IMR-90 (cell line): ENCODE measurements at regions not wholly inside any gene's neighbourhood (a gene's known extent, or its start where the extent isn't known, plus 50 kb on each side); places are given as distances from the start of the nearest gene placed in this dataset.

ENCODE experiments used
- ATAC-seq: fragments of 200-7000 bp; cut with Tn5 transposase; 2 replicates; pipeline ENCODE4 v1.9.1; 2020; ENCODE audit warnings: low read depth, mild to moderate bottlenecking, moderate library complexity
- BruUV-seq: library from RNA; stranded (reverse); fragments of 400-500 nt; replicated peaks from 2 replicates; lab custom pipeline; 2021; lab: Mats Ljungman, UMichigan
- CTCF ChIA-PET: fragments of 300-600 bp; formaldehyde crosslinking; extraction: SDS; loops from one replicate; lab custom pipeline; 2021; ENCODE audit warnings: antibody characterized with exemption; lab: Yijun Ruan, JAX
- POLR2A ChIA-PET: fragments of 300-600 bp; sonication (Branson Sonifier 250); formaldehyde crosslinking; loops from one replicate; lab custom pipeline; 2022; ENCODE audit warnings: antibody characterized with exemption; ENCODE audit not compliant: unreplicated experiment; lab: Charles Lee
- DNase-seq: peaks from one replicate; pipeline ENCODE4 v3.0.0; 2013
- H2AFZ ChIP-seq: replicated peaks from 2 replicates; pipeline ENCODE3; 2013; ENCODE audit warnings: low read length, mild to moderate bottlenecking; ENCODE audit not compliant: poor library complexity
- H2AK5ac ChIP-seq: 2 replicates; pipeline ENCODE4 v1.6.1; 2013; ENCODE audit warnings: low read depth, low read length, inconsistent platforms
- H2AK9ac ChIP-seq: replicated peaks from 2 replicates; pipeline ENCODE3; 2013; ENCODE audit warnings: mild to moderate bottlenecking, low read depth, low read length, moderate library complexity; ENCODE audit not compliant: poor library complexity
- H2BK120ac ChIP-seq: 2 replicates; pipeline ENCODE4 v1.6.1; 2013; ENCODE audit warnings: low read depth, low read length, inconsistent platforms
- H2BK15ac ChIP-seq: 3 replicates; pipeline ENCODE4 v1.6.1; 2013; ENCODE audit warnings: low read depth, low read length, inconsistent platforms
- H2BK20ac ChIP-seq: 2 replicates; pipeline ENCODE4 v1.6.1; 2013; ENCODE audit warnings: low read depth, mild to moderate bottlenecking, inconsistent platforms, low read length, moderate library complexity
- H2BK5ac ChIP-seq: 2 replicates; pipeline ENCODE4 v1.6.1; 2013; ENCODE audit warnings: mild to moderate bottlenecking, low read depth, low read length, inconsistent platforms; ENCODE audit not compliant: poor library complexity, severe bottlenecking
- H3K14ac ChIP-seq: replicated peaks from 2 replicates; pipeline ENCODE4 v1.6.1; 2013; ENCODE audit warnings: low read depth, low read length, inconsistent platforms
- H3K18ac ChIP-seq: 2 replicates; pipeline ENCODE4 v1.6.1; 2013; ENCODE audit warnings: low read depth, low read length, control low read depth
- H3K23ac ChIP-seq: 2 replicates; pipeline ENCODE4 v1.6.1; 2013; ENCODE audit warnings: low read depth, low read length, inconsistent platforms
- H3K27ac ChIP-seq: 2 replicates; pipeline ENCODE4 v1.5.1; 2013; ENCODE audit warnings: mild to moderate bottlenecking, control low read depth, low read length; ENCODE audit not compliant: insufficient read depth
- H3K27me3 ChIP-seq: 2 replicates; pipeline ENCODE4 v1.6.1; 2013; ENCODE audit warnings: low read length; ENCODE audit not compliant: control insufficient read depth, insufficient read depth
- H3K36me3 ChIP-seq: 2 replicates; pipeline ENCODE4 v1.6.1; 2013; ENCODE audit warnings: low read length, mixed read lengths; ENCODE audit not compliant: control insufficient read depth, insufficient read depth
- H3K4ac ChIP-seq: 2 replicates; pipeline ENCODE4 v1.6.1; 2013; ENCODE audit warnings: low read depth, low read length, inconsistent platforms
- H3K4me1 ChIP-seq: 2 replicates; pipeline ENCODE4 v1.6.1; 2013; ENCODE audit warnings: low read length, mixed read lengths; ENCODE audit not compliant: control insufficient read depth, insufficient read depth
- H3K4me2 ChIP-seq: 2 replicates; pipeline ENCODE4 v1.6.1; 2013; ENCODE audit warnings: low read depth, mild to moderate bottlenecking, control low read depth, low read length, moderate library complexity
- H3K4me3 ChIP-seq: 2 replicates; pipeline ENCODE4 v1.5.1; 2013; ENCODE audit warnings: low read depth, mild to moderate bottlenecking, control low read depth, low read length, moderate library complexity; ENCODE audit not compliant: insufficient read depth
- H3K56ac ChIP-seq: 2 replicates; pipeline ENCODE4 v1.6.1; 2013; ENCODE audit warnings: low read length, inconsistent platforms; ENCODE audit not compliant: insufficient read depth; ENCODE audit errors: extremely low read depth
- H3K79me1 ChIP-seq, 2 experiments: 2 replicates each; pipeline ENCODE4 v1.6.1; 2013; ENCODE audit warnings: low read length in 2 of 2, inconsistent platforms in 1 of 2, low read depth in 1 of 2
- H3K9ac ChIP-seq: 2 replicates; pipeline ENCODE4 v1.6.1; 2013; ENCODE audit warnings: low read depth, low read length, control low read depth
- H3K9me1 ChIP-seq: 2 replicates; pipeline ENCODE4 v1.6.1; 2013; ENCODE audit warnings: low read length, inconsistent platforms; ENCODE audit not compliant: insufficient read depth
- H3K9me3 ChIP-seq: 2 replicates; pipeline ENCODE4 v1.6.1; 2013; ENCODE audit warnings: low read length; ENCODE audit not compliant: control insufficient read depth, insufficient read depth
- H4K20me1 ChIP-seq: 2 replicates; pipeline ENCODE4 v1.6.1; 2013; ENCODE audit warnings: low read length, inconsistent platforms; ENCODE audit not compliant: insufficient read depth
- H4K5ac ChIP-seq: 2 replicates; pipeline ENCODE4 v1.6.1; 2013; ENCODE audit warnings: mild to moderate bottlenecking, low read depth, low read length, control low read depth
- H4K8ac ChIP-seq, 2 experiments: 2 replicates each; pipeline ENCODE4 v1.6.1; 2013; ENCODE audit warnings: low read depth in 2 of 2, low read length in 2 of 2, control low read depth in 1 of 2, inconsistent platforms in 1 of 2
- H4K91ac ChIP-seq: 2 replicates; pipeline ENCODE4 v1.6.1; 2013; ENCODE audit warnings: low read depth, low read length, inconsistent platforms; ENCODE audit not compliant: insufficient read depth
- BHLHE40 ChIP-seq: fragments of 150-350 bp; IDR thresholded peaks from 2 replicates; pipeline ENCODE4 v1.6.1; 2016; ENCODE audit warnings: mild to moderate bottlenecking, low read depth, low read length
- CEBPB ChIP-seq: IDR thresholded peaks from 2 replicates; pipeline ENCODE4 v1.6.1; 2012; ENCODE audit warnings: low read depth, low read length, improper control_type of control experiment
- CHD1 ChIP-seq: IDR thresholded peaks from 2 replicates; pipeline ENCODE4 v1.6.1; 2012; ENCODE audit warnings: low read depth, low read length, improper control_type of control experiment
- CTCF ChIP-seq: conservative IDR thresholded peaks from 2 replicates; pipeline ENCODE4 v1.5.1; 2012; ENCODE audit warnings: mild to moderate bottlenecking, low read depth, low read length, improper control_type of control experiment
- ELK1 ChIP-seq: fragments of 150-350 bp; IDR thresholded peaks from 2 replicates; pipeline ENCODE4 v1.6.1; 2016; ENCODE audit warnings: low read depth, mild to moderate bottlenecking, low read length, moderate library complexity, borderline replicate concordance
- FOS ChIP-seq: fragments of 150-350 bp; IDR thresholded peaks from 2 replicates; pipeline ENCODE4 v1.6.1; 2016; ENCODE audit warnings: low read depth, low read length
- MAFK ChIP-seq: IDR thresholded peaks from 2 replicates; pipeline ENCODE4 v1.6.1; 2012; ENCODE audit warnings: low read depth, low read length, improper control_type of control experiment
- MAZ ChIP-seq: IDR thresholded peaks from 2 replicates; pipeline ENCODE4 v1.6.1; 2012; ENCODE audit warnings: low read depth, mild to moderate bottlenecking, low read length, improper control_type of control experiment, moderate library complexity, borderline replicate concordance
- MXI1 ChIP-seq: IDR thresholded peaks from 2 replicates; pipeline ENCODE4 v1.6.1; 2012; ENCODE audit warnings: low read depth, mild to moderate bottlenecking, low read length, moderate library complexity, borderline replicate concordance
- NFE2L2 ChIP-seq: fragments of 150-350 bp; IDR thresholded peaks from 2 replicates; pipeline ENCODE4 v1.6.1; 2016; ENCODE audit warnings: low read depth, mild to moderate bottlenecking, low read length
- POLR2A ChIP-seq: IDR thresholded peaks from 2 replicates; pipeline ENCODE4 v1.6.1; 2012; ENCODE audit warnings: mild to moderate bottlenecking, low read depth, low read length
- RAD21 ChIP-seq: IDR thresholded peaks from 2 replicates; pipeline ENCODE4 v1.6.1; 2012; ENCODE audit warnings: low read length, improper control_type of control experiment
- RCOR1 ChIP-seq: IDR thresholded peaks from 2 replicates; pipeline ENCODE4 v1.6.1; 2012; ENCODE audit warnings: mild to moderate bottlenecking, low read length, improper control_type of control experiment; ENCODE audit not compliant: insufficient replicate concordance
- RFX5 ChIP-seq: IDR thresholded peaks from 2 replicates; pipeline ENCODE4 v1.8.0; 2012; ENCODE audit warnings: low read depth, mild to moderate bottlenecking, low read length, moderate library complexity
- SMC3 ChIP-seq: fragments of 150-350 bp; IDR thresholded peaks from 2 replicates; pipeline ENCODE4 v1.6.1; 2016; ENCODE audit warnings: low read depth, mild to moderate bottlenecking, antibody characterized with exemption, low read length, moderate library complexity
- USF2 ChIP-seq: fragments of 150-350 bp; IDR thresholded peaks from 2 replicates; pipeline ENCODE4 v1.6.1; 2017; ENCODE audit warnings: mild to moderate bottlenecking, antibody characterized with exemption, low read length, low read depth
- WGBS, 2 experiments: methylation state at CpG; one replicate each; pipeline versions ENCODE4 v1.1.5 to v1.1.7; 2013; ENCODE audit warnings: missing lambda C conversion rate in 2 of 2; ENCODE audit not compliant: insufficient read length in 1 of 2; ENCODE audit errors: extremely low coverage in 2 of 2; 5-methylcytosine and 5-hydroxymethylcytosine counted together
- dilution Hi-C: fragments of 300-500 bp; cut with HindIII; formaldehyde crosslinking; loops from one replicate; pipeline ENCODE4 v1.14.3; 2018; ENCODE audit warnings: low sequenced_read_pairs; ENCODE audit not compliant: unreplicated experiment
- in situ Hi-C: fragments of 300-500 bp; cut with MboI; formaldehyde crosslinking; loops from 3 replicates; pipeline ENCODE4 v1.14.3; 2019; ENCODE audit warnings: low sequenced_read_pairs, inconsistent platforms, mixed read lengths
- intact Hi-C: fragments of 100-400 bp; cut with micrococcal nuclease; formaldehyde crosslinking; loops from 2 replicates; pipeline ENCODE4 v1.10.0; 2022

GRCh38 chr1:60859111-60859510 is 223.2 kb upstream of the NFIA start:
- Histone ChIP-seq H3K4me3 (no peak overlapping the region), H3K79me1 (no peaks in the 10 kb centered on the region), H3K27me3 (no peaks in the 10 kb centered on the region), H3K4me1 (no peaks in the 10 kb centered on the region), H2BK5ac (no peak overlapping the region), H2AFZ (no peak overlapping the region), H3K18ac (no peak overlapping the region), H3K9me1 (no peaks in the 10 kb centered on the region), H4K8ac (no peak overlapping the region), H2AK9ac (no peak overlapping the region), H3K4me2 (no peak overlapping the region), H3K9me3 (no peaks in the 10 kb centered on the region), H3K14ac (no peak overlapping the region), H2BK15ac (no peak overlapping the region), H3K9ac (no peak overlapping the region), H4K5ac (no peak overlapping the region), H3K27ac (no peak overlapping the region), H4K20me1 (no peaks in the 10 kb centered on the region), H2AK5ac (no peak overlapping the region), H2BK120ac (no peak overlapping the region), H3K4ac (no peak overlapping the region), H3K23ac (no peak overlapping the region), H3K36me3 (no peaks in the 10 kb centered on the region), H3K56ac (no peak overlapping the region), H4K91ac (no peak overlapping the region), H2BK20ac (no peak overlapping the region)
- no TSS peak for BruUV-seq
- TF ChIP-seq ELK1 (no peak), CTCF (no peak), RAD21 (no peak), FOS (no peak), USF2 (no peak), BHLHE40 (no peak), MAFK (no peak), POLR2A (no peak), RFX5 (no peak), MXI1 (no peak), NFE2L2 (no peak), CHD1 (no peak), MAZ (no peak), CEBPB (no peak), RCOR1 (no peak), SMC3 (no peak)
- in situ Hi-C loops: loop anchor here (25.0 kb wide), 1 partner anchor 1003 kb away; no protein-coding TSS in a partner anchor
- intact Hi-C loops: no loop called here
- POLR2A ChIA-PET: no interaction called here
- dilution Hi-C loops: no loop called here
- WGBS, 2 experiments: 33% methylated on average over 1 of the region's 2 CpGs; no CpG with 5 or more reads in 1 of the 2 experiments
- DNase-seq (no peak), ATAC-seq (no peak)
- CTCF ChIA-PET: no interaction called here
